ENCODE measurements at regions not wholly inside any gene's neighbourhood (a gene's known extent, or its start where the extent isn't known, plus 50 kb on each side); places are given as distances from the start of the nearest gene placed in this dataset.

DNA sequence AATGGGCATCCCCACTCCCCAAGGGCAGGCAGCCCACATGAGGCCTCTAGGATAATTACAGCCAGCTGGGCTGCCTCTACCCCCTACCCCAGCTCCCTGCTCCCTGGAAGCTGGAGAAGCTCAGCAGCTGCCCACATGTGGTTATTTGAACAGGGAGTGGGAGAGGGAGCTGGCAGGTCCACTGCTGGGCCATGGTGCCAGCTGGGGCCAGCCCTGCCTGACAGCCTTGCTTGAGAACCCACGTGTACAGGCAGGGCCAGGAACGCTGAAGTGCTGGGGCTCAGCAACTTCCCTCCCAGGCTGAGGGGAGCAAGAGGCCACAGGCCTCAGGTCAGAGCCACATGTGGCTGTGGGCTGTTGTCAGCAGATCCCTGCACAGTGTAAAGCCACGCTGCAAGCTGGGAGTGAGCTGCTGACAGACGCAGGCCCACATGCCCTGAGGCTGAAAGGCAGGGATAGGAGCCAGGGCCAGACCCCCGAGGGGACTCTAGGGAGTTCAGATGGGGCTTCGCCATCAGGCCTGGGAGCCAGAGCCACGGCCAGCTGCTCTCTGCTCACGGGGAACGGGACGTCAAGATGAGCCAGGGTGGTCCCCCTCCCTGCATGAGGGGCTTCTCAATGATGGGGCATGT lies 129.0 kb downstream of the SYF2 start:
- no peak for DNase-seq (ENCODE audit: low spot score)

DNA sequence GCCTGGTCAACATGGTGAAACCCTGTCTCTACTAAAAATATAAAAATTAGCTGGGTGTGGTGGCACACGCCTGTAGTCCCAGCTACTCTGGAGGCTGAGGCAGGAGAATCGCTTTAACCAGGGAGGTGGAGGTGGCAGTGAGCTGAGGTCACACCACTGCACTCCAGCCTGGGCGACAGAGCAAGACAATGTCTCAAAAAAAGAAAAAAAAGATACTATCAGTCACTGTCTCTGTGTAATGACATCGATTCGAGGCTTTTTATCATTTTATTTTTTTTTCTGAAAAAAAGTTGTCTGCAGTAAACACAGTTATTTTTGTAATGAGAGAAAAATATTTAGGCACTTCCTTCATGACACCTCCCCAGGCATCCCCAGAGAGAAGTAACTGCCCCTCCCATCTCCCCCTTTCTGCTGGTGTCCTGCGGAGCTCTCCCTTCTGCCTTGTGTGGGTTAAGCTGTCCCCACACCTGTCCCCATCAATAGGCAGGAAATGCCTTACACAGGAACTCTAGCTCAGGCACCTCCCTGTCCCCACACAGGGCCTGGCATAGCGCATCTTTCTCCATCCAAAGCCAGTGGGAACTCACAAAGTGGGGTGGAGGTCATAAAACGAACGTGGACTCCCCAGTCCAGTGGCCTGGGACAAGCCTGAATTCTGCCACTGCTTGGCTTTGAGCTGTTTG lies 132.0 kb downstream of the SYF2 start:
- no peak for DNase-seq (ENCODE audit: low spot score)

DNA sequence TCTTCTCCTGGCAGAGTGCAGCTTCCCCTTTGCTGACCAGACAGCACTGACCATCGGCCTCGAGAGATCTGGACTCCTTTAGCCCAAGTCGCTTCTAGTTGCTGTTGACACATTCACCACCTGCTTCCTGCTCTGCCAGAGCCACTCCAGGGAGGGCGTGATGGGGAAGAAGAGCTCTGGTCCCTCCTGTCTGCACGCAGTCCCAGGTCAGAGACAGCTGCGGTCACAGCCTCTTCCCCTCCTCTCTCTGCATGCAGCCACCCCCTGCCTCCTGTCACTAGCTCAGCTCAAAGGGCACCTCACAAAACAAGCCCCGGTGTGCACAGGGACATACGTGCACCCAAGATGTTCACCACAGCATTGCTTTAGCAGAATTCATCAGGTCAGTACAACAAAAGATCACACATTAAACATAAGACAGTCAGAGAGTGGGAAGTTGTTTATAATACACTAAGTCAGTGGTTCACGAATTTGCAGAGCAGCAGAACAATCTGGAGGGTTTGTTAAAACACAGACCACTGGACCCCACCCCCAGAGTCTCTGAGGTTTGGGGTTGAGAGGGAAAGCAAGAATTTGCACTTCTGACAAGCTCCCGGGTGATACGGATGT lies 132.9 kb downstream of the SYF2 start:
- DNase-seq (ENCODE audit: low spot score), result no peak

DNA sequence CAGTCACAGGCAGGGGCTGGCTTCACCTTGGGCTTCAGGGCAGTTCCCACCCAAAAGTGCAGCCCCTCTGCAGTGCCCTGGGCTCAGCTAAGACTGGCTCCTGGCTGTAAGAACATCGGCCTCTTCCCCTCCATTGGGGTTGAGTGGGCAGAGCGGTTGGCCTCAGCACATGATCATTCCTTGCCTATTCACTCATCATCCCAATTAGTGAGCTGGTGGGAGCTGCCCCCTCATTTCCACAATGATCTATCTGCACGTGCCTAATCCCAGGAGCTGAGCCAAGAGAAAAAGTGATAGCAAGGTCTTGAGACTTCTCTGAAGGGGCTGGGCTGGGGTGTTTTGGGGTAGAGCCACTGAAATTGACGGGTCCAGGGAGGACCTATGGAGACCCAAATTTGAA lies 133.6 kb downstream of the SYF2 start:
- no peak for DNase-seq (ENCODE audit: low spot score)

DNA sequence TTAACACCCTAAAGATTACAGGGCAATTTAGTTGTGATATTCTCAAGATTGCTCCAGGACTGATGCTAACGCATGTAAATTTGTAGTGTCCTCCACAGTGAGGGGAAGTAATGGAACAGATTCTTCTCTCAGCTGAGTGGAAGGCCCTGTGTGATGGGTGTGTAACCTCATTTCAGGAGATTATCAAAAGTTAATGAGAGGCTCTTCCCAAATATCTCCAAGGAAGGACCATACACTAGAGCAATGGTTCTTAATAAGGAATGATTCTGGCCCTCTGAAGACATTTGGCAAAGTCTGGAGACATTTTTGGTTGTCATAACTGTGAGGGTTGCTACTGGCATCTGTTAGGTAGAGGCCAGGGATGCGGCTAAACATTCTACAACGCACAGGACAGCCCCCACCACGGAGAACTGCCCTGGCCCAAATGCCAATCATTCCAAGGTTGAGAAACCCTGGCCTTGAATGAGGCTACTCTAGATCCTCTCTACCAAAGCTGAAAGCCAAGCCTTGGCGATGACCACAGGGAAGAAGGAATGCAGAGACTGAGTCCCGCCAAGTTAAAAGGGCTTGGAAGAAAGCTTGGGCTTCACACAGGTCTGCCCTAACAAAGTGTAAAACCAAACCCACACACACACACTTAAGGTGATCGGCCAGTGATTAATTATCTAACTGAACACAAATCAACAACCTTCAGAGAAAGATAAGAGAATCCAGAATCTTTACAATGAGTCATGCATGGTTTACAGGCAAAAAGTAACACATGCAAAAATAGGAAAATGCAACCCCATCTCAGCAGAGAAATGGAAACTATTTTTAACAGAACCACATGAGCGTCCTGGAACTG lies 135.8 kb downstream of the SYF2 start:
- DNase-seq (ENCODE audit: low spot score), result no peak

DNA sequence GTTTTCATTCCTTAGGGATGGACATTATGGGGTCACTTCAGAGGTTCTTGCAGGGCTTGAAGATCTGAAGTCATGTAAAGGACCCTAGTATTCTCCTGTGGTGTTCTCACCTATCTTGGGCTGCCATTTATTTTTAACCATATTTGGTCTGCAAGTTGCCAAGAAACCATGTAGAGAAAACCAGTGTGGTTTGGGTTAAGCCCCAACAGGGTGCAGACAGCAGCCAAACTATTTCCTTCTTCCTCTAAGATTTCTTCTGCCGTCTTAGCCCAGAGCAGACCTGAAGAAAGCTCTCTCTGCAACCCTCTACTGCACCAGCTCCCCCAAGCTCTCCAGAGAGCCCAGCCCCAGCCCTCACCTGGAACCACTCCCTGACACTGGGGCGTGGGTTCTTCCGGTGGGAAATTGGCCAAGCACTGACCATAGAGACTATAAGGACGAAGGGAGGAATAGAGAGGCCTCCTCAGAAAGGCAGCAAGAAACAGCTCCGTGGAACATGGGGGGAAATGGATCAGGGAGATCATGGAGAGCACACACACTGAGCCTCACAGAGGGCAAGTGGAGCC lies 136.6 kb downstream of the SYF2 start:
- no peak for DNase-seq (ENCODE audit: low spot score)

DNA sequence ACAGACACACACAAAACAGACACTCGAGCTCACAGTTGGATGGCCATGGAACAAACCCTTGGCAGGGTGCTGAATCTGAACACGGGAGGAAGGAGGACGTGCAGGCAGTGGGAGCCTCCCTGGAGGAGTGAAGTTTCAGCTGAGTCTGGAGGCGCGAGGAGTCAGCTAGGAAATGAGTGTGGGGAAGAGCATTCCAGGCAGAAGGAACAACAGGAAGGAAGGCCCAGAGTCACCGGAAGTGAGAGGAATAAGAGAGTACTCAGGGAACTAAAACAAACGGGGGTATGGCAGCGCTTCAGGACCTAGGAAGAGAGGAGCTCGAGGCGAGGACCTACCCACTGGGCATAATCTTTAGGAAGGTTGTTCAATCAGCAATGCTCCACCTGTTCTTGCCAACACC lies 137.3 kb downstream of the SYF2 start:
- DNase-seq (ENCODE audit: low spot score), result no peak

DNA sequence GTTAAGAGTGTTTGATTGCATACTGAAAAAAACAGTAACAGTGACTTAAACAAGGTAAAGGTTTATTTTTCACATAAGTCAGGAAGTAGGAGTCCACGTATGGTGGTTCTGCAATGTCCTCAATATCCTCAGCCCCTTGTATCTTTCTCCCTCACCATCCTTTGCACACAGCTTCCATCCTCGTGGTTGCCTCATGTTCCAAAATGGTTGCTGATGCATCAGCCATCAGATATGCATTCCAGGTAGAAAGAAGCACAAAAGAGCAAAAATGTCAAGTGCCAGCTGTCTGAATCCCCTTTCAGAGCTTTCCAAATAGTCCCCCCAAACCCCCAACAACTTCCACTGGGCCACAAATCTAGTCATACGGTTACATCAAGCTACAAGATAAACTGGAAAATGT lies 138.1 kb downstream of the SYF2 start:
- DNase-seq (ENCODE audit: low spot score), result no peak

DNA sequence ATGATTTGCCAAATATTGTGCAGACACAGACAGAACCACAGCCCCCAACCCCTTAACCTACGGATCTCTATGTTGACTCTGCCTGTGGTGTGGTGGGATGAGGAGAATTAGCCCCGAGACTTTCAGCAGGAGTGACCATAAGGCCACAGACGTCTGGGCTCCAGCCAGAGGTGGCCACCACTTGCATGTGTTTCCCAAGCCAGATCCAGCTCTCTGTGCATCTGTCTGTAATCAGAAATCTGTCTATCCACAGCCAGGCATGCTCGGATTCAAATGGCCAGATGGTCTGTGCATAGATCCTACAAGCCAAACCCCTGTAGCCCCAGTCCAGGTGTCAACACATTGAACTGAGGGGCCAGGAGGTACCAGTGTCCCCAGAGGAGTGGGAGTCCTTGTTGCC lies 140.6 kb downstream of the SYF2 start:
- no peak for DNase-seq (ENCODE audit: low spot score)

DNA sequence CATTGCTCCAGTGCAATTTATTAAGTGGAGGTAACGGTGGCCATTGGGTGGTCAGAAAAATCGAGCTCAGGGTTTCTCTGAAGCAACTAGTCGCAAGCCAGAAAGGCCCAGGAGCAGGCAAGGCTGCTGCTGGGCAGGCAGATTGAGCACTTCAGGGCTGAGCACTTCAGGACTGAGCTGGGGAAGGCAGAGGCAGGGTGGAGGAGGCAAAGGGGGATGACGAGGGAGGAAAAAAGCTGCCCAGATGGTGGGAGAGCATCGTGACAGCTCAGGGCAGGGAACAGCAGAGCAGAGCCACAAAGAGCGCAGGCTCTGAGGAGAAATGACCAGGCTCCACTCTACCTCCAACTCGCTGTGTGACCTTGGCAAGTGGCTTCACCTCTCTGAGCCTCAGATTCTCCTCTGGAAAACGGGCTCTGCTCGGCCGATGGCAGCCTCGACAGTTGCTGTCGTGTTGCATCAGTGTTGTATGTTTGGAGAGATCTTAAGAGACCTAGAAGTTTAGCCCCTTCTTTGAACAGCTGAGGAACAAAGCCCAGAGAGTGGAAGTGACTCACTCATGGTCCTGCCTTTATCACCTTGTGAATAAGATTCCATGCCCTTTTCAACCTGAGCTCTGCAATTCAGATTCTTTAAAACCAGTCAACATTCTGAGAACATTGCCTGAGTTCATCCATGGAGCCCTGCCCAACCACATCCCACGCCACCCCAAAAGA lies 141.4 kb downstream of the SYF2 start:
- no peak for DNase-seq (ENCODE audit: low spot score)

DNA sequence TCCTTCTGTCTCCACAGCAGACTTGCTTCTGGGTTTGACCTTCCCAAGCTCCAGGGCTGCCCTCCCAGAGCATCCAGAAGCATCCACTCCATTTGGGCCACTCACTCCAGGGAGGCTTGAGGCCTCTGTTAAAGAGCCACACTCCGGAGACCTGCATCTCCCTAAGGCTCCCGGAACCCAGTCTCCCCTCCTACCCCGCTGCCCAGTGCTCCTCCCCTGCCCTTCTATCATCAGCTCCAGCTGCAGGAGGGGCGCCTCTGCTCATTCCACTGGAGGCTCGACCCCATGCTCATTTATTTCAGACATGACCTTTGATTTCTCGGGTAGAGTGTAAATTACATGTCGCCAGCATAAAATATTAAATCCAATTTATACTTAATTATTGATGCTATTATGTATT lies 142.5 kb downstream of the SYF2 start:
- no peak for DNase-seq (ENCODE audit: low spot score)

DNA sequence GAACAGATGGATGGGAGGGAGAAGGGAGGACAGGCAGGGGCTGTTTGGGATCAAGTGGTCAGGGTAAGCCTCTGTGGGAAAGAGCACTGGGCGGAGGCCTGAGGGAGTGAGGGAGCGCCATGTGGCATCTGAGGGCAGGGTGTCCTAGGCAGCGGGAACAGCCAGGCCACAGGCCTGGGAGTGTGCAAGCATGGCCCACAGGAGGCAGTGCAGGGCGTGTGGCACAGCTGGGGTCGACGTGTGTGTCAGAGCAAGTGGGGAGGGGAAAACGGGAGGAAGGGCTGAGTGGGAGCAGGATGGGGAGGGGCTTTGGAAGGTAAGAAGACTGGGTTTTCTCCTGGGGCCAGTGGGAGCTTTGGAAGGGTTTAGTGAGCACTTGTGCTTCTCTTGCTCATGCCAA lies 143.4 kb downstream of the SYF2 start:
- no peak for DNase-seq (ENCODE audit: low spot score)

DNA sequence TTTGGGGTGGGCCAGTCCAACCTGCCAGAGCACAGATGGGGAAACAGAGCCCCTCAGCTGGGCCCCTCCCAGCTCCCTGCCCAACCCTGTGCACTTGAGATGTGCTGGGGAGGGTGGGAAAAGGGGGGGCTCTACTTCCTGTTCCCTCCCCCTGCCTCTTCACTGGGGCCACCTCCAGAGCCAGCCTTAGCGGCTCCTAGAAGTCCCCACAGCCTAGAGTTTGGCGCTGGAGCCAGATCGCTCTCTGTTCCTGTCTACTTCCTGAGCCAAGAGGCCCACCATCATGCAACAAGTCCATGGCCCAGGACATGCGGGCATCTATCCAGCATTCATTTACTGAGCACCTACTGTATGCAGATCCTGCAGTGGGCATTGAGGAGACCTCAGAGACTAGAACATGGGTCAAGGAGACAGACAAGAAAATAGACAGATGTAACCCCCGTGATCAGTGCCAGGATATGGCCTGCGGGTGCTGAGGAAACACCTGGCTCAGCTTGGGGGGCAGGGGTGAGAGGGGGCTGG lies 144.1 kb downstream of the SYF2 start:
- no peak for DNase-seq (ENCODE audit: low spot score)

DNA sequence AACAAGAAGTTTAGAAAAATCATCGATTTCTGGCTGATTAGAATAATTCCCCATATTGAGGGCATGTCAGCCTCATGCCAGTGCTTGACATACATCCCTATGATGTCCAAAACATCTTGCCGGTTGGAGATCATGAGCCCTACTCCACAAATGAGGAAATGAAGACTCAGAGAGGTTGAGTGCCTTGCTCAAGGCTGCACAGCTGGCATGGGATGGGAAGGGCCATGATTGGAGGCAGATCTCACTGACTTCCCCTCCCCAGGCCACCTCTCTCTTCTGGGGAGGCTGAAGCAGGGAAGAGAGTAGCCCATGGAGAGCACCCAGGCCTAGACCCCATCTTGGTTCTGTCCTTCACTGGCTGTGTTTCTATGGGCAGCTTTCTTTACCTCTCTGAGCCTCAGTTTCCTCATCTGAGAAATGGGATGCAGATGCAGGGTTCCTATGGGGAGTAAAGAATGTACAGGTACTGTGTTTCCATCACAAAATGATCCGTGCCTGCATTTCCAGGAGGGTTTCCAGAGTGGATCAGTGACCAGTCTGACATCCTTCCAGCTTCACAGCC lies 145.7 kb downstream of the SYF2 start:
- no peak for DNase-seq (ENCODE audit: low spot score)

DNA sequence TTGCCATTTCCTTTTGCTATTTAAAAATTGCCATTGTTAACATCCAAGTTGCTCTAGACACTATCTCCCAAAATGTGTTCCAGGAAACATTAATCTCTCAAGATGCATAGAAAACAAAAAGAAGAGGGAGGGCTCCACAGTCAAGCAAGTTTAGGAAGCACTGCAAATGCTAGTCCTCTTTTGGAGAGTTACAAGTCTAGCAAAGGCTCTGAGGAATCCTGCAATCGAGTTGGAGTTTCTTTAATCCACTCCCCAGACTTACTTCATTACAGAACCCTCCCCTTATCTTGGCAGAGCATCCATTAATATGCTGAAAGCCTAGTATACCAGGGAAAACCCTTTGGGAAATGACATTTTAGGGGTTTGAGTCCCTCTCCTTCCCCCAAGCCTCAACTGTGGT lies 147.9 kb downstream of the SYF2 start:
- no peak for DNase-seq (ENCODE audit: low spot score)

DNA sequence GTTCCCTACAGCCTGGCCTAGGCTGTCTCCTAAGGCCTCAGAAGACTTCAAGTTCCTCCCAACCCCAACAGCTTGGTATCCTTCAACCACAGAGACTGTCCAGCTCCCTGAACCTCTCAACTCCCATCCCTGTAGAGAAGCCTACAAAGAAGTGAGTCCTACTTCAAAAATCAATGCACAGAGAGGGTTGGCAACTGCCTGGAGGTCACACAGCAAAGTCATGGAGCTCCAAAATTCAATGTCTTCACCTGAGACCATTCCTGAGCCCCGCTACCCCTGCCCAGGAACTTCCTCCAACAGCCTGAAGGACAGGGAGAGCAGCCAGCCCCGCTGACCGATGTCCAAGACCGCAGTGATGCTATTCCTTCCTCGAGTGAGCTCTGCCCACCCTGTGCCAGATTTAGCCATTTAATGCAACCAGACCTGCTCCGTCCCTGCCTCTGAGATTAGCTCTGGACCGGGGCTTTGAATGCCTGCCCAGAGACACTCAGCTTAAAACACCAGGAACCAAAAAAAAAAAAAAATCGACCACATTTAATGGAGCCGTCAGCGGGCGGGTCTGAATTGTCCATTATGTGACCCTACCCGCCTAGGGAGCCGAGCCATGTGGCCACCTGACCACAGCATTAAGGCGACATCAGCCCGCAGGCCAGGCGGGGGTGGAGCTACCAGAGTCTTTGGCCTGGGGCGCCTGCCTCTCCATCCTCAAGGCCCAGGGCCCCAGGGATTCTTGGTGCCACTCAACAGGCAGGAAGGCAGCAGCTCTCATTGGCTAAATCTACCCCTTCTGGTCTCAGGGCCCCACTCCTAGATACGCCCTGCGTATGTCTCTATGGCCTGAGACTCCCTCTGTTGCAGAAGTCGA lies 148.6 kb downstream of the SYF2 start:
- DNase-seq (ENCODE audit: low spot score), result no peak

DNA sequence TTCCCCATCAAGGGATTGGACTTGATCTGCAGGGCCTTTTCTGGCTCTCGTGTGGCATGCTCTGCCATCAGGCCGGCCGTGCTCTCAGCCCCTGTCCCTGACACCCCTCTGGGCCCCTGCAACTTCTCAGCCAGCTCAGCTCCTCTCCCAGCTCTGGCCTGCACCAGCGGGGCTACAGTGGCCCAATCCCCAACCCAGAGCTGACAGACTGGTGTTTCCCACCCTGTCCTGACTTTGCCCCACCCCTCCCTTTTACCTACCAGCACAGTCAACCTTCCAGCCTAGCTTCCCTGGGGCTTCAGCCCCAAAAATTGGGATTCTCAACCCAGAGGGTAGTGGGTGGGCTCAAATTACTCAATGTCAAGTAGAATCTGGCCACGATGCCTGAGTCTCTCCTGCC lies 149.3 kb downstream of the SYF2 start:
- DNase-seq (ENCODE audit: low spot score), result no peak

DNA sequence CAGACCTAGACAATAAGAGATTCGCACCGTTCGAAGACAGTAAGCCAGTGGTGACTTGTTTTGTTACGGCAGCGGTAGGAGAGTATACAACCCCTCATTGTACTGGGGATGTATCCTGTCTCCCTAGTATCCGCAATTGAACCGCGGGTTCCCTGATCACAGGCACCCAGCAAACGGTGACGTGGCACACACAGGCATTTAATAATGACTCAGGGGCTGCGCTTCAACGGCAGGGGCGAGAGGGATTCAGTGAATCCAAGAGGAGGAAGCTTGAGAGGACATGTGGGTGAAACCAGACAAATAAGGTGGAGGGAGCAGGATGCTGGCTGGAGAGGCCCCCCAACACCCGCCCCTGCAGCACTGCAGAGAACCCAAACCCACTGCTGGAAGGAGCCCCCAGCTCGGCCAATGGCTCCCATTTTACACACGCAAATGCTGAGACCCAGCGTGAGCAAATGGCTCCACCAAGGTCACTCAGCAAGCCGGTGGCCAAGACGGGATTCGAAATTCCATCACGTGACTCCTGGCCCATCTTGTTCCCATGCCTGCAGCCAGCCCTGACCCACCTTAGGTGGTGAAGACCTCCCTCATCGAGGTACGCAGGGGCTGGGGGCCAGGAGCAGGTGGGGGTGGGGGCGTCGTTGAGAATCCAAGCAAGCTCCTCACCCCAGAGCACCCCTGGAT lies 149.9 kb downstream of the SYF2 start:
- DNase-seq (ENCODE audit: low spot score), result no peak

DNA sequence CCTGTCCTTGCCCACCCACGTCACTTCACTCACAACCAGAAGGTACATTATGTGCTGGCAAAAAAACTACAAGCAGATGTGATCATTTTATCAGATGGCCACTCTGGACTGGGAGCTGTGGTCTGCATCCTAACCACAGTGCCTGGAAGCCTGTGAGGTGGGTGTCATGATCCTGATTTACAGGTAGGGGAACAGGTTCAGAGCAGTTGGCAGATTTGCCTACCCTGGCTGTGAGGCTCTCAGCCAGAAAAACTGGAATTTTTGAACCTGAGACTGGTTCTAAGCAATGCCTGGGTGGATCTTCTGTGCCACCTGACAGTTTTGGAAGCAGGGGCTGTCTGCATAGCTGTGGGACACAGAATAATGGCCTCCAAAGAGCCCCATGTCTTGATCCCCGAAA lies 150.8 kb downstream of the SYF2 start:
- DNase-seq (ENCODE audit: low spot score), result no peak

Measured in NAMALWA (cell line).